HS-5 (cell line): ENCODE measurements at regions not wholly inside any gene's neighbourhood (a gene's known extent, or its start where the extent isn't known, plus 50 kb on each side); places are given as distances from the start of the nearest gene placed in this dataset.

ENCODE experiments used
- DNase-seq: peaks from one replicate; pipeline ENCODE4 v3.0.0-alpha.2; 2012; ENCODE audit warnings: low read depth

DNA sequence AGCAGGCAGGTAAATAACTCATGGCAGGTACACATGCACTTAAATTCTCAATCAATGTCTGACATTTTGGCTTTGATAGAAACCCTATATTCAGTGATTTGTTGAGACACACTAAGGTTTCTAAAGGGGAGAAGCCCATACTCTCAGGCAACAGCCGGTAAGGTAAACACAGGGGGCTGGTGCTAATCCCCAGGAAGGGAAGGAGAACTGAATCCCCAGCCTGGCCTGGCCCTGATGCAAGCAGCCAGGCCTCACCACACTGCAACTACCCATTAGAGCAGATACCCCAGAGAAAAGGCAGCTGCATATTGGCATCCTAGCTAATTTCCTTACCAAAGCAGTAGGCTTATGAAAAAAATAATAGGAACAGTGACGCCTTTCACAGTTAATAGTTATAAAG lies 116.5 kb upstream of the LRRC7 start:
- DNase-seq = no peak

DNA sequence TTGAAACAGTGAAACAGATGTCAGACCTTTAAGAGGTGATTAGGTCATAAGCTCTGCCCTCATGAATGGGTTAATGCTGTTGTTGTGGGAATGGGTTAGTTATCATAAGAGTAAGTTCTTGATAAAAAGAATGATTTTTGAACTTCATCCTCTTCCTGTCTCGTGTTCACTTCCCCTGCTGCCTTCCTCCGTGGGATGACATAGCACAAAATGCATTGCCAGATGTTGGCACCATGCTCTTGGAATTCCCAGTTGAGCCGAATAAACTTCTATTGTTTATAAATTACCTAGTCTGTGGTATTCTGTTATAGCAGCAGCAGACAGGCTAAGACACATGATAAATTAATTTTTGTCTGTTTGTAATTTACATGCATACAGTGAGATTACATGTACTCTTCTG lies 112.0 kb upstream of the LRRC7 start:
- no peak for DNase-seq

DNA sequence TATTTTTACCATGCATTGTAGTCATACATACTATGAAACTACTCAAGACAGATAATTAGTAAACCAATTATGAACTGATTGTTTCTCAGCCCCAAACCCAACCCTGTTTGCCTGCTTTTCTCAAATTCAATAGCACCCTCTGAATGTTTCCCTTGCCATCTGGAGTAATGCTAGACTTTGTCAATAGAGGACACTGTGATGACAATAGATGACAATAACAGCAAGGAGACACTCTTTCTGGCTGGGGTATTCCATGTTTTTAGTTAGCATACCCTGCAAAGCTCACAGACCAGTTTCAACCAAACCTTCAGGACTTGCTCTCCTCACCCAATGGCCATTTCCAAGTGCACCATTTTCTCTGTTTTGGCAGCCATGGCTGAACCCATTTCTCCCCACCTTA lies 108.5 kb upstream of the LRRC7 start:
- DNase-seq = no peak

DNA sequence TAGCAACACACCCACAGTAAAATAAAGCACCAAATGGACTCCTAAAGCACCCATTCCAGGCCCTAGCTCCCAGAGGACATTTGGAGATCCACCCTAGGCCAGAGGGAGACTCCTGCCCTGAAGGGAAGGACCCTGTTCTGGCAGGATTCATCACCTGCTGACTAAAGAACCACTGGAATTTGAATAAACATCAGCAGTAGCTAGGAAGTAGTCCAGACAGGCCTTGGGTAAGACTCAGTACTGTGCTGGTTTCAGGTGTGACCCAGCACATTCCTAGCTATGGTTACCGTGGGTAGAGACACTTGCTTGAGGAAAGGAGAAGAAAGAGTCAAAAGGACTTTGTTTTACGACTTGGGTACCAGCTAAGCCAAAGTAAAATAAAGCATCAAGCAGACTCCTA lies 92.7 kb upstream of the LRRC7 start:
- DNase-seq = no peak

DNA sequence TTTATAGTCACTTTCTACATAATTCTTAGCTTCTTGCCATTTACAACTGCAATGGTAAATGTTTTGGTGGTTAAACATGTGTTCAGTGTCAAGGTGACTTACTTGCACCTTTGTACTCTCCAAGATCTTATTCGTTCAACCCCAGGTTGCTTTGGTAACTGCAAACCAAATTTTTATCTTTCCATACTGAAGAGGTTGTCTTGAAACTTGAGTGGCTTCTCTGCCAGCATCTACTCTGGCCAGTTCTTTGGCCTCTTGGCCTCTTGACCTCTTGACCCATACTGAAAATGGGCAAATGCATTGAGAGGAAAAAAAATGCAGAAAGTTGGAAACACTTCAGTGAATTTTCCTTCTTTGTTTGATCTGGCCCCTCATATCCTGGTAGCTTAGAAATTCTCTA lies 88.0 kb upstream of the LRRC7 start:
- DNase-seq = no peak

DNA sequence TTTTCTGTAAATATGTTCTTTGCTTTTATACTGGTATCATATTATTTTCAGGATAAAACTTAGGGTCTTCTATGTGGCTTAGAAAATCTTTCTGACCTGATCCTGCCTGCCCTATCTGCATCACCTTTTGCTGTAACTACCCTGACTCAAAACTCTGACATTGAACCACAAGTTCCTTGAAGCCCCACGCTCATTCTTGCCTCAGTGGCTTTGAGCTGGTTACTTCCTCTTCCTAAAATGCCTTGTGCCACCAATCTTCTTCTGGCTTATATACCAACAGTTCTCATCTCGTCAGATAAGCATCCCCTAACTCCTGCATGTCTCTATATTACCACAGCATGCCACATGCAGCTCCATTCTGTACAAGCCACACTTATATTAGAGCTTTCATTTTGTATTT lies 84.5 kb upstream of the LRRC7 start:
- no peak for DNase-seq

DNA sequence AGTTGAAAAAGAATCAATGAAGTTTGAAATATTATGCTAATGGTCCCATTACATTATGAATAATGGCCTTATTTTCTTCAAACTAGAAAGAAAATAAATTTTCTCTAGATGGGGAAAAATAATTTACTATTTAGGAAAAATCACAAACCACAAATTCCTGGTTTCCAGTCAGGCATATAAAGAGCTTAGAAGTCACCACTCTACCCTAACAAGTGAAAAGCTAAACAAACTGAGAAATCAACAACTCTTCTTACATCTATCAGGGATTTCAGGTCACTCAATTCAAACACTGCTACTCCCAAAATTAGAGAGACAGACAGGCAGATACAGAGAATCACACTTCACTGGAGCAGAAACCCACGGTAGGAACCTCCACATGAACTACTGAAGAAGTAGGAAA lies 82.1 kb upstream of the LRRC7 start:
- DNase-seq = no peak

DNA sequence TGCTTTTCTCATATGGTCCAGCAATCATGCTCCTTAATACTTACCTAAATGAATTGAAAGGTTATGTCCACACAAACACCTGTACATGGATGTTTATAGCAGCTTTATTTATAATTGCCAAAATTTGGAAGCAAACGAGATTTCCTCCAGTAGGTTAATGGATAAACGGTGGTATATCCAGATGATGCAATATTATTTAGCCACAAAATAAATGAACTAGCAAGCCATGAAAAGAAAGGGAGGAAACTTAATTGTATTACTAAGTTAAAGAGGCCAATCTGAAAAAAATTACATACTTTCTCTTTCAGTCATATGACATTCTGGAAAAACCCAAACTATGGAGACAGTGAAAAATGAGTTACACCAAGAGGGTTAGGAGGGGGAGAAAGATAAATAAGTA lies 76.3 kb upstream of the LRRC7 start:
- DNase-seq = no peak

DNA sequence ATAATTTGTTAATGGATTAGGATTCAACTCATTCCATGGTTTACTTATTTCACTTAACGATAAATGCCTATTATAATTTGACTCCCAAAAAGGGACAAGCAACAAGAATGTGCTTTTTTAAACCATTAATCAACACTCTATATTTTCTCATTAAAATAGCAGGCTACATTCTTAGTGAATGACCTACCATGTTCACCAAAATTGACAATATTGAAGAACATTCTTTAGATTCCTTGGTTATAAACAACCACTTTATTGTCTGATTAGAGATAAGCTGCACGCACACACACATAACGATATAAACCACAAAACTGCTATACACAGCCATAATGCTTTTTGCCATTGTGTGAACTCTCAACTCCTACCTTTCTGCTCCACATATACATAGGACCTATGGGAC lies 75.4 kb upstream of the LRRC7 start:
- DNase-seq = peak; percentile 22

DNA sequence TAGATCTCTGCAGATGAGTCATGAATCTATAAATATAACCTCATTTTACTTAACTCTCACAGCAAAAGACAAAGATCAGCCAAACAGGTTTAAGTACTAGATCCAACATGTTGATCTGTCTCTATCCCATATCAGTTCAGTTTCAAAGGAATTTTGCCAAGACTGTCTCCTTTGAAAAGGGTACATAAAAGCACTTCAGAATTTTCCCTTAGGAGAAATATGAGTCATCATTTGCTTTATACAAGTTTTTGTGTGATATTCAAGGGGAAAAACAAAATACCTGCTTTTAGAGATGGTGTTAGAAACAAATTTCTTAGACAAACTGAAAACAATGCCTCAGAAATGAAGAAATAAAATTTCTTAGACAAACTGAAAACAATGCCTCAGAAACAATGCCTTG lies 73.5 kb upstream of the LRRC7 start:
- peak; percentile 33 for DNase-seq

DNA sequence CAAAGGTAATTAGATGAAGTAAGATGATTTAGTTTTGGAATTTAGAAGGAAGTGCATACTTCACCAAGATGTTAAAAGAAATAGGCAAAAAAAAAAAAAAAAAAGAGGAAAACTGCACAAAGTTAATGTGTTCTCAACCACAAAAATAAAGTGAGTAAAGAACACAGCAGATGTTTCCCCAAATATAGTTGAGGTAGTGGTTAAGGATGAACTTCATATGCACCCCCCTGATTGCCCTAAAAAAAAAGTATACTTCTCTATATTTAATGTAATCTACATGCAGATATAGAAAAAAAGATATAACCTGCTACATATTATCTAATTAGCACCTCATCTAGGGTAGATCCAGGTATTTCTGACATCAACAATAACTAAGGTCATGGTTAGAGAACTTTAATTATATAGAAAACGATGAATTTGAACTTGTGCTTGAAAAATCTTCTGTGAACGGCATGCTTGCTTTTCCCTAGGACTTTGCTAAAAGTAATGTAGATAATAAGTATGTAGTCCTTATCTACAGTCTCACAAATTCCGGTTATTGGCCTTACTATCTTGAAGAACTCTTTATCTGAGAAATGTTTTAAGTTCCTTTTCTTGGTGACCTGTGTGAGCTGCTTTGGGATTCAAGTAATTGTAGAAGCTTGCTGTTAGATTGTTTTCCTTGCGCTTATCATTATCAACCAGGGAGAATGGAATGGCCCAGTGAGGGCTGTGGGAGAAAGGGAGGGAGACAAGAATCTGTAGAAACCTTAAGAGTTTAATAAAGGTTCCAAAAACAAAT lies 70.1 kb upstream of the LRRC7 start:
- DNase-seq = no peak

DNA sequence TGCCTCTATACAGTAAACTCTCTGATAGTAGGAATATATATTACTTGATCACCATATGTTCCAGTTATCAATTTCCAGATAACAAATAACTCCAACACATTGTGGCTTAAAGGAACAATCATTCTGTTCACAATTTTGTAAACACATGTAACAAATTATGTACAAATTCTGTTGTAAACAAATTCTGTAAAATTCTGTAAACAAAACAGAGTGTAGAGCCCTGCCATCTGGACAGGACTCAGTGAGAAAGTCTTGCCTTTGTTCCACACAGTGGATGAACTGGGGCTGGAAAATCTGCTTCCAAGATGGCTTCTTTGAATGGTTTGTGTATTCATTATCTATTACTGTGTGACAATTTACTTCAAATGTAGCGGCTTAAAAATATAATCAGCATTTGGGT lies 69.0 kb upstream of the LRRC7 start:
- DNase-seq = no peak

DNA sequence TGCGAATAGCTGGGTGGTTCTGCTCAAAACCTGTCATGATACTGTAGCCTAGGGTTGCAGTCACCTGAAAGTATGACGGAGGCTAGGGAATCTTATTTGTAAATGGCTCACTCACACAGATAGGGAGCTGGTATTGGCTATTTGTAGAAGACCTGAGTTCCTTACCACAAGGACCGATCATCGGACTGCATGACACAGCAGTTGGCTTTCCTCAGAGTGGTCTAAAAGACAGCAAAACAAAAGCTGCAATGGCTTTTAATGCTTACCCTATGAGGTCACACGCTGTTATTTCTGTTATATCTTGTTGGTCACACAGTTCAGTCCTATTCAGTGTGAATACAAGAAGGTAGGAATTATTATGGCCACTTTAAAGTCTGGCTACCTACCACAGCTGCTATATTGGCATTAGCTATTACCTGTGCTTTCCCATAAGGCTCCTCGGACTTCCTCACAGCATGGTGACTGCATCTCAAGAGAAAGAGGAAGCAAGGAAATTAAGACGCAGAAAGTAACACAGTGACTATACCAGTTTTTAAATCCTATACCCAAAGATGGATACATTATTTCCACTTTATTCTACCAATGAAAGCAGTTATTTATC lies 68.4 kb upstream of the LRRC7 start:
- no peak for DNase-seq

DNA sequence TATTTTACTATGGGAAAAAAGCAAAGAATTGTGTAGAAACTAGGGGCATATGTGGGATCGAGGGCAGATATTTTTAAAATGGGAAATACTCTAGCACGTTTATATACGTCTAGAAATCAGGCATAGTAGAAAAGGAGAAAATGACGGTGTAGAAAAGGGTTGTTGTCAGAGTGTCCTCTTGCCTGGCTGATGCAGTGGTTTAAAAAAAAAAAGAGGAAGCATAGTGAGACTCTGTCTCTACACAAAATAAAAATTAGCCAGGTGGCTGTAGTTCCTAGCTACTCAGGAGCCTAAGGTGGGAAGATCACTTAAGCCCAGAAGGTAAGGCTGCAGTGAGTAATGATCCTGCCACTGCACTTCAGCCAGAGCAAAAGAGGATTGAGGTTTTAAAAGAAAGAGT lies 64.7 kb upstream of the LRRC7 start:
- DNase-seq = no peak

DNA sequence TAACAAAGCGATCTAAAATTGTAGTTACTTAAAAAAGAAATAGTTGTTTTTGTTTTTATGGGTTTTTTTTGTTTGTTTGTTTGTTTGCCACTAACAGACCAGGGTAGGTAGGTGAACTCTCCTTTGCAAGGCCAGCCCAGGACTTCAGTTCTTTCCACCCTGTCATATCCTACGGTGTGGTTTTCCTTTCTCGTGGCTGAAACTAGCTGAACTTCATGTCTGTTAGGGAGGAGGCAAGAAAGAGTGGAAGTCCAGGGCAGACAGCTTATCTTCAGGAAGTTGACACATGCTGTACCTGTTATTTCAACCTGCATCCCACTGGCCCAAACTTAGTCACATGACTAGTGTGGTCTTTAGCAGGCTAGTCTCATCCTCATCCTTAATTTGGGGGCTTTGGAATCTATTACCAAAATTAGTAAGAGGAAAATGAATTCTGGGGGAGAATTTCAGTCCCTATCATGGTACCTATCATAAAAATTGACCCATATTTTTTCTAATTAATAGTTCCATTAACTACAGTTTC lies 62.9 kb upstream of the LRRC7 start:
- no peak for DNase-seq

DNA sequence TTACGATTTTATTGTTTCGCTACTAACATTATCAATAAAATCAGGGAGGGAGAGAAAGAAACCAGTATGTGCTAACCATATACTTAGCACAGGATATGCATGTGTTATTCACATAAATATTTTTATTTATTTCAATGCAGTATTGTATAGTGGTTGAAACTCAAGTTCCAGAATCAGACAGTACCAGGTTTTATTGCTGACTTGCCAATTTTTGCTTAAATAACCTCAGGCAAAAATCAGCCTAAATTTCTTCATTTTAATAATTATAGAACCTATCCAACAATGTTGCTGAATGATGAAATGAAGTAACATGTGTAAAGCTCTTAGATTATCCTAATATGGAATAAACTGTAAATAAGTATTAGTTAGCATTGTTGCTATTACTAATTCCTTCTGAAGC lies 61.4 kb upstream of the LRRC7 start:
- DNase-seq = no peak

DNA sequence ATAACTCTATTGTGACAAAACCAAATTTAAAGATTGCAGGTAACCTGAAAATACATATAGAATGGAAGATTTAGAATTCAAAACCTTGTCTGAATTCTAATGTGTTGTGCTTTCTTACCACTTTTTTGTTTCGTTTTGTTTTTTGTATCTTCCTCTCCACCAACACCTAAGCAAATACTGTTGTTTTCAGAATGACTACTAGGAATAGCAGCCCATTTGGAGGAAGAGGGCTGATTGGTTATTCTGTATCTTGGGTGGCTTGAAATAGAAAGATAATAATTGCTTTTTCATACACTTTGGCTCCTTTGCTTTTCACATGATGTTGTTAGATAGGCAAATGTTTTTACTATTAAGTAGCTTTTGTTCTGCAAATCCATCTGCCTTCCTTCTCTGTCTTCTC lies 61.0 kb upstream of the LRRC7 start:
- no peak for DNase-seq

DNA sequence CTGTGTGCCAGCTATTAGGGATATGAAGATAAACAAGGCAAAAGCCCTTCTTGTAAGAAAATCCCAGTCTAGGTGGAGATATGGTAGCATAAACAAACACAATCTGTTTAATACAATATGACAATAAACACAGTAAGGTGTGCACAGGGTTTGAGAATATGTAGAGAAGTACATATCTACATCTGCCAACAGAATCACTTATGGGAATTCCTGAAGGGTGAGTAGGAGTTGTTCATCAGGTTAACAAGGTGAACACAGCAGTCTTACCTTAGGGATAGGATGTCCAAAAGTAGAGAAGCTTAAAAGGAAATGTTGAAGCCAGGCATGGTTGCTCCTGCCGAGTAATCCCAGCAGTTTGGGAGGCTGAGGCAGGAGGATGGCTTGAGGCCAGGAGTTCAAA lies 57.7 kb upstream of the LRRC7 start:
- no peak for DNase-seq

DNA sequence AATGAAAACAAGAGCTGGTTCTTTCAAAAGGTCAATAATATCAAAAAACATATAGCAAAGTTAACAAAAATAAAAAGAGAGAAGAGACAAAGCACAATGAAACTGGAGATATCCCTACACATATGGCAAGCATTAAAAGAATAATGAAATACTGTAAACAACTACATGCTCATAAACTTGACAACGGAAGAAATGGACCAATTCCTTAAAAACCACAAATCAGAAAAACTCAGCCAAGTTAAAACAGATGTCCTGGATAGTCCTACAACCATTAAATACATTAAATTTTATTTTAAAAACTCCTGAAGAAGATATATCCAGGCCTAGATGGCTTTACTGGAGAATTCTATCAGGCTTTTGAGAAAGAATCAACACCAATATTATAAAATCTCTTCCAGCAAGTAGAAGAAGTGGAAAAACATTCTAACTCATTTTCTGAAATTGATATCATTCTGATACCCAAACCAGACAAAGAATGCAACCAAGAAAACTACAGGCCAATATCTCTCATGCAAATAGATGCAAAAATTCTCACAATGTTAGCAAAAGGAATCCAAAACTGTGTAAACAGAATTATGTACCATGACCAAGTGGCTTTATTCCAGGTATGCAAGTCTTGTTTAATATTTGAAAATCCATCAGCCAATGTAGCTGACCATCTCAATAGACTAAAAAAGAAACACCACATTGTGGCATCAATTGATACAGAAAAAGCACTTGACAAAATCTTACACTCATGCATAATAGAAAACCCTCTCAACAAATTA lies 56.1 kb upstream of the LRRC7 start:
- no peak for DNase-seq

DNA sequence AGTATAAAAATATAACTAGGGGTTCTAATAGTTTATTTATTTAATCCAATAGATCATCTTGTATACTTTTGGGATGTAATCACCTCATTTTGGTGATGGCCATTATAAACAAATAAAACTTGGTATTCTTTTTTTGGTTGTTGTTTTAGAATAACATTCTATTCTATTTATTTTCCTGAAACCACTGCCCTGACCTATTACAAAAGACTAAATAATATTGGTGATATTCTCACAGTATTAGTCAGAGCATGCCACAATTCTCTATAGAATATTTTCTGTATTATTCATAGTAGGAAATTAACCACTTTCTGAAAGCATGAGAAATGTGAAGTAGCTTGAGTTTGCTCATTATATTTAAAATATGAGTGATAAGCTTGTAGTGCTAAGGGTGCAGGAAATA lies 54.1 kb upstream of the LRRC7 start:
- DNase-seq = peak; percentile 56
